ENCODE measurements at regions not wholly inside any gene's neighbourhood (a gene's known extent, or its start where the extent isn't known, plus 50 kb on each side); places are given as distances from the start of the nearest gene placed in this dataset.

GRCh38 chr20:58099291-58099935 is 129.0 kb downstream of the ANKRD60 start:
- CTCF ChIA-PET: no interaction called here
- no peaks in the 10 kb centered on the region for H3K9me3 ChIP-seq (ENCODE audit: control extremely low read depth in 1 of 5, control insufficient read depth in 4 of 5, insufficient read depth in 2 of 5, low read depth in 1 of 5, low read length in 4 of 5)
- H3K27ac ChIP-seq (ENCODE audit: insufficient read depth in 1 of 2, low read depth in 1 of 2, low read length in 2 of 2, poor library complexity in 1 of 2, severe bottlenecking in 2 of 2): no peak overlapping the region
- DNase-seq: no peak
- no peaks in the 10 kb centered on the region for H3K36me3 ChIP-seq (ENCODE audit: control insufficient read depth in 4 of 4, insufficient read depth in 4 of 4, low read length in 3 of 4)
- no peak overlapping the region for H3K4me3 ChIP-seq (ENCODE audit: control insufficient read depth in 1 of 7, extremely low read depth in 1 of 7, insufficient read depth in 4 of 7, low read depth in 2 of 7, low read length in 6 of 7)
- 90% methylated on average over 16 of the region's 16 CpGs for WGBS (ENCODE audit: insufficient coverage)
- no peaks in the 10 kb centered on the region for H3K4me1 ChIP-seq (ENCODE audit: control extremely low read depth in 1 of 4, control insufficient read depth in 4 of 4, insufficient read depth in 4 of 4, low read length in 3 of 4)
- H3K27me3 ChIP-seq (replicated peaks in 2 of 5; ENCODE audit: control insufficient read depth in 4 of 5, insufficient read depth in 5 of 5, low read length in 4 of 5): peaks cover 0 to 13% (median 3%) of the 10 kb centered on the region in 5 experiments
- POLR2A ChIA-PET: no interaction called here

GRCh38 chr20:58098571-58098970 is 129.9 kb downstream of the ANKRD60 start:
- ChIA-PET CTCF (no interaction called here), POLR2A (no interaction called here)
- Histone ChIP-seq H3K27ac (ENCODE audit: insufficient read depth in 1 of 2, low read depth in 1 of 2, low read length in 2 of 2, poor library complexity in 1 of 2, severe bottlenecking in 2 of 2) (no peak overlapping the region), H3K27me3 (replicated peaks in 2 of 5; ENCODE audit: control insufficient read depth in 4 of 5, insufficient read depth in 5 of 5, low read length in 4 of 5) (peaks cover 0 to 13% (median 3%) of the 10 kb centered on the region in 5 experiments), H3K4me3 (ENCODE audit: control insufficient read depth in 1 of 7, extremely low read depth in 1 of 7, insufficient read depth in 4 of 7, low read depth in 2 of 7, low read length in 6 of 7) (no peak overlapping the region), H3K36me3 (ENCODE audit: control insufficient read depth in 4 of 4, insufficient read depth in 4 of 4, low read length in 3 of 4) (no peaks in the 10 kb centered on the region), H3K4me1 (ENCODE audit: control extremely low read depth in 1 of 4, control insufficient read depth in 4 of 4, insufficient read depth in 4 of 4, low read length in 3 of 4) (no peaks in the 10 kb centered on the region), H3K9me3 (ENCODE audit: control extremely low read depth in 1 of 5, control insufficient read depth in 4 of 5, insufficient read depth in 2 of 5, low read depth in 1 of 5, low read length in 4 of 5) (no peaks in the 10 kb centered on the region)
- 96% methylated on average over 3 of the region's 4 CpGs for WGBS (ENCODE audit: insufficient coverage)
- no peak for DNase-seq

GRCh38 chr20:58097943-58098342 is 130.5 kb downstream of the ANKRD60 start:
- no peaks in the 10 kb centered on the region for H3K36me3 ChIP-seq (ENCODE audit: control insufficient read depth in 4 of 4, insufficient read depth in 4 of 4, low read length in 3 of 4)
- H3K9me3 ChIP-seq (ENCODE audit: control extremely low read depth in 1 of 5, control insufficient read depth in 4 of 5, insufficient read depth in 2 of 5, low read depth in 1 of 5, low read length in 4 of 5): no peaks in the 10 kb centered on the region
- no peak overlapping the region for H3K27ac ChIP-seq (ENCODE audit: insufficient read depth in 1 of 2, low read depth in 1 of 2, low read length in 2 of 2, poor library complexity in 1 of 2, severe bottlenecking in 2 of 2)
- H3K4me3 ChIP-seq (ENCODE audit: control insufficient read depth in 1 of 7, extremely low read depth in 1 of 7, insufficient read depth in 4 of 7, low read depth in 2 of 7, low read length in 6 of 7): no peak overlapping the region
- no peaks in the 10 kb centered on the region for H3K4me1 ChIP-seq (ENCODE audit: control extremely low read depth in 1 of 4, control insufficient read depth in 4 of 4, insufficient read depth in 4 of 4, low read length in 3 of 4)
- 93% methylated on average over 7 of the region's 7 CpGs for WGBS (ENCODE audit: insufficient coverage)
- POLR2A ChIA-PET: no interaction called here
- no peak for DNase-seq
- CTCF ChIA-PET: no interaction called here
- peaks cover 0 to 13% (median 1%) of the 10 kb centered on the region in 5 experiments for H3K27me3 ChIP-seq (replicated peaks in 2 of 5; ENCODE audit: control insufficient read depth in 4 of 5, insufficient read depth in 5 of 5, low read length in 4 of 5)

GRCh38 chr20:58097429-58097828 is 131.0 kb downstream of the ANKRD60 start:
- H3K4me3 ChIP-seq (ENCODE audit: control insufficient read depth in 1 of 7, extremely low read depth in 1 of 7, insufficient read depth in 4 of 7, low read depth in 2 of 7, low read length in 6 of 7): no peak overlapping the region
- DNase-seq: no peak
- no peaks in the 10 kb centered on the region for H3K9me3 ChIP-seq (ENCODE audit: control extremely low read depth in 1 of 5, control insufficient read depth in 4 of 5, insufficient read depth in 2 of 5, low read depth in 1 of 5, low read length in 4 of 5)
- CTCF ChIA-PET: no interaction called here
- peaks cover 0 to 13% (median 1%) of the 10 kb centered on the region in 5 experiments for H3K27me3 ChIP-seq (replicated peaks in 2 of 5; ENCODE audit: control insufficient read depth in 4 of 5, insufficient read depth in 5 of 5, low read length in 4 of 5)
- WGBS (ENCODE audit: insufficient coverage): 100% methylated on average over 4 of the region's 4 CpGs
- H3K4me1 ChIP-seq (ENCODE audit: control extremely low read depth in 1 of 4, control insufficient read depth in 4 of 4, insufficient read depth in 4 of 4, low read length in 3 of 4): no peaks in the 10 kb centered on the region
- H3K27ac ChIP-seq (ENCODE audit: insufficient read depth in 1 of 2, low read depth in 1 of 2, low read length in 2 of 2, poor library complexity in 1 of 2, severe bottlenecking in 2 of 2): no peak overlapping the region
- no peaks in the 10 kb centered on the region for H3K36me3 ChIP-seq (ENCODE audit: control insufficient read depth in 4 of 4, insufficient read depth in 4 of 4, low read length in 3 of 4)
- POLR2A ChIA-PET: no interaction called here

- H3K36me3 ChIP-seq (ENCODE audit: control insufficient read depth in 4 of 4, insufficient read depth in 4 of 4, low read length in 3 of 4): no peaks in the 10 kb centered on the region
- H3K4me3 ChIP-seq (ENCODE audit: control insufficient read depth in 1 of 7, extremely low read depth in 1 of 7, insufficient read depth in 4 of 7, low read depth in 2 of 7, low read length in 6 of 7): no peak overlapping the region
- 69% methylated on average over 8 of the region's 8 CpGs for WGBS (ENCODE audit: insufficient coverage)
- H3K27ac ChIP-seq (ENCODE audit: insufficient read depth in 1 of 2, low read depth in 1 of 2, low read length in 2 of 2, poor library complexity in 1 of 2, severe bottlenecking in 2 of 2): no peak overlapping the region
- ChIA-PET CTCF (no interaction called here), POLR2A (no interaction called here)
- no peak for DNase-seq
- H3K9me3 ChIP-seq (ENCODE audit: control extremely low read depth in 1 of 5, control insufficient read depth in 4 of 5, insufficient read depth in 2 of 5, low read depth in 1 of 5, low read length in 4 of 5): no peaks in the 10 kb centered on the region
- peaks cover 0 to 13% (median 1%) of the 10 kb centered on the region in 5 experiments for H3K27me3 ChIP-seq (replicated peaks in 2 of 5; ENCODE audit: control insufficient read depth in 4 of 5, insufficient read depth in 5 of 5, low read length in 4 of 5)
- no peaks in the 10 kb centered on the region for H3K4me1 ChIP-seq (ENCODE audit: control extremely low read depth in 1 of 4, control insufficient read depth in 4 of 4, insufficient read depth in 4 of 4, low read length in 3 of 4)
These were observed 131.5 kb downstream of the ANKRD60 start for GRCh38 chr20:58096880-58097423.

GRCh38 chr20:58094698-58095097 is 133.8 kb downstream of the ANKRD60 start:
- no peak for DNase-seq
- Histone ChIP-seq H3K36me3 (ENCODE audit: control insufficient read depth in 4 of 4, insufficient read depth in 4 of 4, low read length in 3 of 4) (no peaks in the 10 kb centered on the region), H3K4me1 (ENCODE audit: control extremely low read depth in 1 of 4, control insufficient read depth in 4 of 4, insufficient read depth in 4 of 4, low read length in 3 of 4) (no peaks in the 10 kb centered on the region), H3K9me3 (ENCODE audit: control extremely low read depth in 1 of 5, control insufficient read depth in 4 of 5, insufficient read depth in 2 of 5, low read depth in 1 of 5, low read length in 4 of 5) (no peaks in the 10 kb centered on the region), H3K27ac (ENCODE audit: insufficient read depth in 1 of 2, low read depth in 1 of 2, low read length in 2 of 2, poor library complexity in 1 of 2, severe bottlenecking in 2 of 2) (no peak overlapping the region), H3K27me3 (replicated peaks in 2 of 5; ENCODE audit: control insufficient read depth in 4 of 5, insufficient read depth in 5 of 5, low read length in 4 of 5) (peaks cover 0 to 12% (median 2%) of the 10 kb centered on the region in 5 experiments), H3K4me3 (ENCODE audit: control insufficient read depth in 1 of 7, extremely low read depth in 1 of 7, insufficient read depth in 4 of 7, low read depth in 2 of 7, low read length in 6 of 7) (no peak overlapping the region)
- POLR2A ChIA-PET: no interaction called here
- CTCF ChIA-PET: no interaction called here
- 69% methylated on average over 4 of the region's 4 CpGs for WGBS (ENCODE audit: insufficient coverage)

- no peak for DNase-seq
- 98% methylated on average over 8 of the region's 9 CpGs for WGBS (ENCODE audit: insufficient coverage)
- Histone ChIP-seq H3K9me3 (ENCODE audit: control extremely low read depth in 1 of 5, control insufficient read depth in 4 of 5, insufficient read depth in 2 of 5, low read depth in 1 of 5, low read length in 4 of 5) (no peaks in the 10 kb centered on the region), H3K36me3 (ENCODE audit: control insufficient read depth in 4 of 4, insufficient read depth in 4 of 4, low read length in 3 of 4) (no peaks in the 10 kb centered on the region), H3K27me3 (replicated peaks in 2 of 5; ENCODE audit: control insufficient read depth in 4 of 5, insufficient read depth in 5 of 5, low read length in 4 of 5) (peaks cover 0 to 11% (median 2%) of the 10 kb centered on the region in 5 experiments), H3K4me1 (ENCODE audit: control extremely low read depth in 1 of 4, control insufficient read depth in 4 of 4, insufficient read depth in 4 of 4, low read length in 3 of 4) (no peaks in the 10 kb centered on the region), H3K4me3 (ENCODE audit: control insufficient read depth in 1 of 7, extremely low read depth in 1 of 7, insufficient read depth in 4 of 7, low read depth in 2 of 7, low read length in 6 of 7) (no peak overlapping the region), H3K27ac (ENCODE audit: insufficient read depth in 1 of 2, low read depth in 1 of 2, low read length in 2 of 2, poor library complexity in 1 of 2, severe bottlenecking in 2 of 2) (no peak overlapping the region)
- POLR2A ChIA-PET: no interaction called here
- CTCF ChIA-PET: no interaction called here
These were observed 134.3 kb downstream of the ANKRD60 start for GRCh38 chr20:58094160-58094559.

Data from common myeloid progenitor, CD34-positive (primary cell).